H1 (cell line): ENCODE measurements at regions not wholly inside any gene's neighbourhood (a gene's known extent, or its start where the extent isn't known, plus 50 kb on each side); places are given as distances from the start of the nearest gene placed in this dataset.

Source experiments
- CTCF ChIA-PET: fragments of 300-600 bp; sonication (Branson Sonifier 250); formaldehyde crosslinking; loops from one replicate; lab custom pipeline; 2021; ENCODE audit not compliant: partially characterized antibody; lab: Charles Lee
- POLR2A ChIA-PET: fragments of 300-600 bp; sonication (Branson Sonifier 250); formaldehyde crosslinking; loops from one replicate; lab custom pipeline; 2021; ENCODE audit warnings: inconsistent platforms; ENCODE audit not compliant: partially characterized antibody; lab: Charles Lee
- DNase-seq, 2 experiments: peaks; one replicate each; pipeline versions ENCODE4 v3.0.0 to v3.0.0-alpha.2; 2010 to 2022; ENCODE audit warnings: low spot score in 2 of 2, low read depth in 1 of 2, mixed read lengths in 1 of 2
- FAIRE-seq: peaks from 2 replicates; lab custom pipeline; 2011; peaks lifted over from hg19 to GRCh38; lab: Jason Lieb, UNC
- H2AFZ ChIP-seq: 2 replicates; pipeline ENCODE4 v1.8.1; 2012; ENCODE audit warnings: low read length, inconsistent platforms
- H2AK5ac ChIP-seq: 2 replicates; pipeline ENCODE4 v1.6.1; 2013; ENCODE audit warnings: low read depth, low read length
- H2BK120ac ChIP-seq: replicated peaks from 2 replicates; pipeline ENCODE3; 2013; ENCODE audit warnings: low read depth, low read length, inconsistent platforms
- H2BK12ac ChIP-seq: 2 replicates; pipeline ENCODE4 v1.6.1; 2013; ENCODE audit warnings: low read depth, low read length
- H2BK15ac ChIP-seq: 2 replicates; pipeline ENCODE4 v1.6.1; 2013; ENCODE audit warnings: low read length
- H2BK20ac ChIP-seq: 2 replicates; pipeline ENCODE4 v1.6.1; 2013; ENCODE audit warnings: low read length
- H2BK5ac ChIP-seq: 2 replicates; pipeline ENCODE4 v1.6.1; 2013; ENCODE audit warnings: low read depth, low read length
- H3K14ac ChIP-seq: 2 replicates; pipeline ENCODE4 v1.6.1; 2013; ENCODE audit warnings: inconsistent platforms; ENCODE audit not compliant: insufficient read length
- H3K18ac ChIP-seq: 2 replicates; pipeline ENCODE4 v1.6.1; 2013; ENCODE audit warnings: low read length; ENCODE audit errors: extremely low read depth
- H3K23ac ChIP-seq: 2 replicates; pipeline ENCODE4 v1.6.1; 2013; ENCODE audit warnings: inconsistent platforms; ENCODE audit not compliant: insufficient read length
- H3K23me2 ChIP-seq: 2 replicates; pipeline ENCODE4 v1.6.1; 2013; ENCODE audit warnings: low read depth, low read length
- H3K27ac ChIP-seq: 2 replicates; pipeline ENCODE4 v1.6.1; 2011; ENCODE audit warnings: low read depth, low read length, inconsistent platforms
- H3K27me3 ChIP-seq, 4 experiments: replicated peaks in 1 of 4; 1 replicate in 1 of 4; 2 replicates in 3 of 4; pipeline versions ENCODE4 v1.6.1 to v1.8.1; 2011 to 2013; ENCODE audit warnings: low read length in 3 of 4, mild to moderate bottlenecking in 3 of 4, inconsistent platforms in 2 of 4, mixed read lengths in 2 of 4, moderate library complexity in 1 of 4; ENCODE audit not compliant: control insufficient read depth in 3 of 4, insufficient read depth in 3 of 4; ENCODE audit errors: extremely low read depth in 1 of 4
- H3K36me3 ChIP-seq, 4 experiments: 2 replicates each; pipeline versions ENCODE4 v1.6.1 to v1.8.1; 2011 to 2013; ENCODE audit warnings: mild to moderate bottlenecking in 4 of 4, low read length in 3 of 4, moderate library complexity in 2 of 4, control low read depth in 1 of 4, inconsistent platforms in 1 of 4; ENCODE audit not compliant: insufficient read depth in 4 of 4, control insufficient read depth in 2 of 4
- H3K4ac ChIP-seq: replicated peaks from 2 replicates; pipeline ENCODE3; 2013; ENCODE audit warnings: low read length, low read depth, mixed read lengths, inconsistent platforms; ENCODE audit not compliant: insufficient read length
- H3K4me1 ChIP-seq, 4 experiments: replicated peaks in 1 of 4; 1 replicate in 1 of 4; 2 replicates in 3 of 4; pipeline versions ENCODE4 v1.6.1 to v1.8.1; 2011 to 2013; ENCODE audit warnings: low read length in 3 of 4, inconsistent platforms in 2 of 4, mixed read lengths in 1 of 4; ENCODE audit not compliant: insufficient read depth in 4 of 4, control insufficient read depth in 3 of 4
- H3K4me2 ChIP-seq, 2 experiments: 2 replicates each; pipeline versions ENCODE4 v1.6.1 to v1.8.1; 2011 to 2013; ENCODE audit warnings: low read depth in 2 of 2, low read length in 2 of 2, control low read depth in 1 of 2, inconsistent platforms in 1 of 2, mild to moderate bottlenecking in 1 of 2; ENCODE audit not compliant: insufficient read depth in 1 of 2
- H3K4me3 ChIP-seq, 4 experiments: fragments of 200-600, 300-600 bp in 1 of 4; sonication (generic), shearing (Covaris generic), sonication (Bioruptor Twin) in 1 of 4; 2 replicates each; pipeline versions ENCODE4 v1.5.1 to v1.8.1; 2011 to 2016; ENCODE audit warnings: low read length in 4 of 4, low read depth in 3 of 4, control low read depth in 2 of 4, inconsistent platforms in 2 of 4, mild to moderate bottlenecking in 2 of 4, mixed read lengths in 1 of 4, moderate library complexity in 1 of 4; ENCODE audit not compliant: insufficient read depth in 2 of 4; ENCODE audit errors: extremely low read depth in 1 of 4
- H3K56ac ChIP-seq: replicated peaks from 2 replicates; pipeline ENCODE3; 2013; ENCODE audit warnings: low read depth, mild to moderate bottlenecking, mixed read lengths, low read length, inconsistent platforms; ENCODE audit not compliant: insufficient read length
- H3K79me1 ChIP-seq: 2 replicates; pipeline ENCODE4 v1.6.1; 2013; ENCODE audit warnings: low read depth, low read length, control low read depth
- H3K79me2 ChIP-seq, 2 experiments: 2 replicates each; pipeline versions ENCODE4 v1.6.1 to v1.8.1; 2012 to 2013; ENCODE audit warnings: low read length in 2 of 2, mild to moderate bottlenecking in 2 of 2, inconsistent platforms in 1 of 2; ENCODE audit not compliant: insufficient read depth in 2 of 2, control insufficient read depth in 1 of 2
- H3K9ac ChIP-seq, 4 experiments: replicated peaks in 1 of 4; 1 replicate in 1 of 4; 2 replicates in 3 of 4; pipeline versions ENCODE4 v1.6.1 to v1.8.1; 2011 to 2013; ENCODE audit warnings: low read depth in 3 of 4, low read length in 3 of 4, control low read depth in 2 of 4, mild to moderate bottlenecking in 2 of 4, moderate library complexity in 2 of 4, inconsistent platforms in 1 of 4; ENCODE audit errors: extremely low read depth in 1 of 4
- H3K9me3 ChIP-seq, 2 experiments: 2 replicates each; pipeline versions ENCODE4 v1.6.1 to v1.8.1; 2012 to 2013; ENCODE audit warnings: mild to moderate bottlenecking in 2 of 2, moderate library complexity in 2 of 2, control low read depth in 1 of 2, inconsistent platforms in 1 of 2, low read depth in 1 of 2, low read length in 1 of 2, mixed read lengths in 1 of 2; ENCODE audit not compliant: insufficient read depth in 2 of 2
- H4K20me1 ChIP-seq, 2 experiments: replicated peaks in 1 of 2; 2 replicates each; pipeline versions ENCODE3 to v1.8.1; 2011 to 2013; ENCODE audit warnings: inconsistent platforms in 2 of 2, low read length in 2 of 2, mild to moderate bottlenecking in 1 of 2; ENCODE audit not compliant: insufficient read depth in 2 of 2, control insufficient read depth in 1 of 2
- H4K5ac ChIP-seq: 2 replicates; pipeline ENCODE4 v1.6.1; 2013; ENCODE audit warnings: low read length, low read depth, mixed read lengths, inconsistent platforms; ENCODE audit not compliant: insufficient read length
- H4K8ac ChIP-seq: 2 replicates; pipeline ENCODE4 v1.8.0; 2013; ENCODE audit warnings: mild to moderate bottlenecking, moderate library complexity, low read length, inconsistent platforms; ENCODE audit not compliant: insufficient read depth; ENCODE audit errors: extremely low read depth
- H4K91ac ChIP-seq: replicated peaks from 2 replicates; pipeline ENCODE3; 2013; ENCODE audit warnings: low read length, mixed read lengths, inconsistent platforms; ENCODE audit not compliant: insufficient read length
- ATF3 ChIP-seq: IDR thresholded peaks from 2 replicates; pipeline ENCODE4 v1.6.1; 2011; ENCODE audit warnings: low read depth, mild to moderate bottlenecking, low read length; ENCODE audit not compliant: insufficient read depth
- BCL11A ChIP-seq, 2 experiments: IDR thresholded peaks; one replicate each; pipeline ENCODE4 v1.6.1; 2011; ENCODE audit warnings: low read depth in 2 of 2, low read length in 2 of 2, mild to moderate bottlenecking in 2 of 2
- CREB1 ChIP-seq: IDR thresholded peaks from 2 replicates; pipeline ENCODE4 v1.6.1; 2012; ENCODE audit warnings: inconsistent platforms
- CTBP2 ChIP-seq: IDR thresholded peaks from 2 replicates; pipeline ENCODE4 v1.7.0; 2011; ENCODE audit warnings: borderline replicate concordance, mild to moderate bottlenecking, moderate library complexity, mixed read lengths, low read length; ENCODE audit not compliant: insufficient read depth, insufficient read length
- FOSL1 ChIP-seq: IDR thresholded peaks from 2 replicates; pipeline ENCODE4 v1.6.1; 2011; ENCODE audit warnings: mild to moderate bottlenecking, low read depth, low read length, moderate library complexity; ENCODE audit not compliant: insufficient read depth
- HDAC2 ChIP-seq, 2 experiments: fragments of 300-600 bp in 1 of 2; sonication (generic) in 1 of 2; IDR thresholded peaks; 2 replicates each; pipeline ENCODE4 v1.6.1; 2011 to 2012; ENCODE audit warnings: low read depth in 2 of 2, low read length in 2 of 2, mild to moderate bottlenecking in 2 of 2, moderate library complexity in 2 of 2, borderline replicate concordance in 1 of 2, inconsistent platforms in 1 of 2
- JUND ChIP-seq: IDR thresholded peaks from 2 replicates; pipeline ENCODE4 v1.6.1; 2011; ENCODE audit warnings: mild to moderate bottlenecking, improper control_type of control experiment, low read length
- KDM1A ChIP-seq: fragments of 200-600, 300-600 bp; sonication (generic); IDR thresholded peaks from 2 replicates; pipeline ENCODE4 v1.7.1; 2016; ENCODE audit warnings: mild to moderate bottlenecking, low read length, borderline replicate concordance
- NRF1 ChIP-seq: IDR thresholded peaks from 2 replicates; pipeline ENCODE4 v1.6.1; 2011; ENCODE audit warnings: mild to moderate bottlenecking, low read depth, low read length, improper control_type of control experiment
- POLR2A ChIP-seq, 2 experiments: IDR thresholded peaks; 1 replicate in 1 of 2; 2 replicates in 1 of 2; pipeline ENCODE4 v1.6.1; 2011; ENCODE audit warnings: low read depth in 2 of 2, low read length in 2 of 2, mild to moderate bottlenecking in 2 of 2; ENCODE audit errors: control extremely low read depth in 1 of 2
- POU5F1 ChIP-seq: IDR thresholded peaks from 2 replicates; pipeline ENCODE4 v1.6.1; 2011; ENCODE audit warnings: low read depth, mild to moderate bottlenecking, low read length, moderate library complexity
- SP2 ChIP-seq: IDR thresholded peaks from 2 replicates; pipeline ENCODE4 v1.6.1; 2012; ENCODE audit warnings: mild to moderate bottlenecking, low read length, inconsistent platforms
- SRF ChIP-seq: IDR thresholded peaks from 2 replicates; pipeline ENCODE4 v1.6.1; 2011; ENCODE audit warnings: mild to moderate bottlenecking, low read depth, low read length, moderate library complexity
- TEAD4 ChIP-seq: IDR thresholded peaks from 2 replicates; pipeline ENCODE4 v1.6.1; 2012; ENCODE audit warnings: low read depth, low read length, inconsistent platforms, mixed read lengths
- ZNF274 ChIP-seq: IDR thresholded peaks from 2 replicates; pipeline ENCODE4 v1.7.0; 2012; ENCODE audit warnings: low read length, borderline replicate concordance; ENCODE audit errors: extremely low read depth
- WGBS, 2 experiments: shearing (Covaris generic) in 1 of 2; methylation state at CpG; one replicate each; pipeline versions ENCODE4 v1.1.6 to v1.1.7; 2013 to 2015; ENCODE audit warnings: low lambda C conversion rate in 2 of 2, mixed read lengths in 2 of 2, inconsistent platforms in 1 of 2, low coverage in 1 of 2, missing lambda C conversion rate in 1 of 2; ENCODE audit not compliant: insufficient replicate concordance in 2 of 2, insufficient coverage in 1 of 2, insufficient read length in 1 of 2; ENCODE audit errors: extremely low coverage in 1 of 2, missing lambda C conversion rate in 1 of 2; 5-methylcytosine and 5-hydroxymethylcytosine counted together

- no peaks in the 10 kb centered on the region for H4K20me1 ChIP-seq
- H3K23ac ChIP-seq = no peak overlapping the region
- H3K56ac ChIP-seq = no peak overlapping the region
- H3K4me2 ChIP-seq = no peak overlapping the region
- DNase-seq (no peak), FAIRE-seq (no peak)
- no peak overlapping the region for H2BK12ac ChIP-seq
- no peaks in the 10 kb centered on the region for H3K27me3 ChIP-seq
- H4K91ac ChIP-seq = no peak overlapping the region
- H3K9ac ChIP-seq = no peak overlapping the region
- H3K4ac ChIP-seq = no peak overlapping the region
- ChIA-PET CTCF (no interaction called here), POLR2A (no interaction called here)
- H3K9me3 ChIP-seq = no peaks in the 10 kb centered on the region
- no peaks in the 10 kb centered on the region for H3K79me2 ChIP-seq
- no peak overlapping the region for H2AK5ac ChIP-seq
- H3K18ac ChIP-seq = no peak overlapping the region
- H4K5ac ChIP-seq = no peak overlapping the region
- H3K14ac ChIP-seq = no peak overlapping the region
- WGBS, 2 experiments = 94% methylated on average over 1 of the region's 1 CpG; no CpG with 5 or more reads in 1 of the 2 experiments
- no peaks in the 10 kb centered on the region for H3K36me3 ChIP-seq
- H2BK120ac ChIP-seq = no peak overlapping the region
- H3K4me1 ChIP-seq = peaks cover 0 to 4% (median 3%) of the 10 kb centered on the region in 4 experiments; a peak in 2 of 7 replicates
- H2BK5ac ChIP-seq = no peak overlapping the region
- no peak overlapping the region for H2AFZ ChIP-seq
- no peak overlapping the region for H3K4me3 ChIP-seq
- H4K8ac ChIP-seq = no peak overlapping the region
- H3K23me2 ChIP-seq = no peaks in the 10 kb centered on the region
- H3K79me1 ChIP-seq = no peaks in the 10 kb centered on the region
- no peak overlapping the region for H2BK15ac ChIP-seq
- no peak overlapping the region for H2BK20ac ChIP-seq
- no peak overlapping the region for H3K27ac ChIP-seq
- TF ChIP-seq NRF1 = no peak
- TF ChIP-seq JUND = no peak
- TF ChIP-seq TEAD4 = no peak
- no peak for TF ChIP-seq FOSL1
- no peak for TF ChIP-seq ZNF274
- TF ChIP-seq KDM1A = no peak
- TF ChIP-seq HDAC2 (IDR thresholded peaks at IDR 0.05; ENCODE audit: borderline replicate concordance in 1 of 2, low read depth in 2 of 2, low read length in 2 of 2) = no peak
- no peak for TF ChIP-seq SP2
- no peak for TF ChIP-seq POU5F1
- TF ChIP-seq SRF = no peak
- no peak for TF ChIP-seq CREB1
- TF ChIP-seq CTBP2 = no peak
- TF ChIP-seq ATF3 = no peak
- no peak for TF ChIP-seq BCL11A (IDR thresholded peaks at IDR 0.05; ENCODE audit: low read depth in 2 of 2, low read length in 2 of 2)
- TF ChIP-seq POLR2A (IDR thresholded peaks at IDR 0.05; ENCODE audit: control extremely low read depth in 1 of 2, low read depth in 2 of 2, low read length in 2 of 2) = no peak
These were observed 67.9 kb upstream of the ITM2B start for GRCh38 chr13:48165063-48165462.
